Loucy (cell line): ENCODE measurements at regions not wholly inside any gene's neighbourhood (a gene's known extent, or its start where the extent isn't known, plus 50 kb on each side); places are given as distances from the start of the nearest gene placed in this dataset.

Source experiments
- H2AFZ ChIP-seq: fragments of 200-600 bp; sonication (generic); 2 replicates; pipeline ENCODE4 v1.6.0; 2016; ENCODE audit warnings: antibody characterized with exemption, mild to moderate bottlenecking, low read length, moderate library complexity
- H3F3A ChIP-seq: fragments of 200-600 bp; 2 replicates; pipeline ENCODE4 v1.6.0; 2016; ENCODE audit warnings: antibody characterized with exemption, low read depth, mild to moderate bottlenecking
- H3K27me3 ChIP-seq: fragments of 200-600 bp; sonication (generic); 2 replicates; pipeline ENCODE4 v1.6.1; 2014; ENCODE audit warnings: low read length, mild to moderate bottlenecking; ENCODE audit not compliant: insufficient read depth, poor library complexity, severe bottlenecking
- H3K36me3 ChIP-seq: fragments of 200-600 bp; sonication (generic); 2 replicates; pipeline ENCODE4 v1.6.1; 2016; ENCODE audit warnings: low read length; ENCODE audit not compliant: insufficient read depth
- H3K4me1 ChIP-seq: fragments of 200-600 bp; sonication (generic); 2 replicates; pipeline ENCODE4 v1.5.1; 2014; ENCODE audit warnings: low read length, mild to moderate bottlenecking; ENCODE audit not compliant: insufficient read depth, poor library complexity, severe bottlenecking
- H3K4me2 ChIP-seq: fragments of 200-600 bp; sonication (generic); 2 replicates; pipeline ENCODE4 v1.6.0; 2014; ENCODE audit warnings: antibody characterized with exemption, low read length, low read depth, mild to moderate bottlenecking; ENCODE audit not compliant: poor library complexity, severe bottlenecking
- H3K4me3 ChIP-seq: fragments of 200-600 bp; sonication (generic); 2 replicates; pipeline ENCODE4 v1.5.1; 2014; ENCODE audit warnings: low read length, mild to moderate bottlenecking, mixed read lengths; ENCODE audit not compliant: poor library complexity, severe bottlenecking
- H3K79me2 ChIP-seq: fragments of 200-600 bp; sonication (generic); 2 replicates; pipeline ENCODE4 v1.6.1; 2014; ENCODE audit warnings: low read length; ENCODE audit not compliant: insufficient read depth
- H3K9ac ChIP-seq: fragments of 200-600 bp; sonication (generic); 2 replicates; pipeline ENCODE4 v1.6.0; 2014; ENCODE audit warnings: mild to moderate bottlenecking, low read depth, low read length, moderate library complexity; ENCODE audit not compliant: poor library complexity, severe bottlenecking
- H3K9me2 ChIP-seq: fragments of 200-600 bp; sonication (generic); replicated peaks from 2 replicates; pipeline ENCODE4 v1.6.1; 2016; ENCODE audit warnings: low read depth, low read length, mixed read lengths
- H3K9me3 ChIP-seq: fragments of 200-600 bp; sonication (generic); 2 replicates; pipeline ENCODE4 v1.6.1; 2014; ENCODE audit warnings: mild to moderate bottlenecking, antibody characterized with exemption, low read length, low read depth; ENCODE audit not compliant: insufficient read depth
- H4K20me1 ChIP-seq: fragments of 200-600 bp; sonication (generic); 2 replicates; pipeline ENCODE4 v1.6.0; 2014; ENCODE audit warnings: antibody characterized with exemption, low read length, mild to moderate bottlenecking; ENCODE audit not compliant: insufficient read depth, poor library complexity, severe bottlenecking
- CTCF ChIP-seq: fragments of 200-600 bp; sonication (generic); conservative IDR thresholded peaks from 2 replicates; pipeline ENCODE4 v1.5.1; 2014; ENCODE audit warnings: mild to moderate bottlenecking, antibody characterized with exemption, low read length
- EZH2phosphoT487 ChIP-seq: fragments of 200-600 bp; IDR thresholded peaks from 2 replicates; pipeline ENCODE4 v1.6.1; 2018; ENCODE audit warnings: antibody characterized with exemption, mild to moderate bottlenecking, moderate library complexity, borderline replicate concordance

DNA sequence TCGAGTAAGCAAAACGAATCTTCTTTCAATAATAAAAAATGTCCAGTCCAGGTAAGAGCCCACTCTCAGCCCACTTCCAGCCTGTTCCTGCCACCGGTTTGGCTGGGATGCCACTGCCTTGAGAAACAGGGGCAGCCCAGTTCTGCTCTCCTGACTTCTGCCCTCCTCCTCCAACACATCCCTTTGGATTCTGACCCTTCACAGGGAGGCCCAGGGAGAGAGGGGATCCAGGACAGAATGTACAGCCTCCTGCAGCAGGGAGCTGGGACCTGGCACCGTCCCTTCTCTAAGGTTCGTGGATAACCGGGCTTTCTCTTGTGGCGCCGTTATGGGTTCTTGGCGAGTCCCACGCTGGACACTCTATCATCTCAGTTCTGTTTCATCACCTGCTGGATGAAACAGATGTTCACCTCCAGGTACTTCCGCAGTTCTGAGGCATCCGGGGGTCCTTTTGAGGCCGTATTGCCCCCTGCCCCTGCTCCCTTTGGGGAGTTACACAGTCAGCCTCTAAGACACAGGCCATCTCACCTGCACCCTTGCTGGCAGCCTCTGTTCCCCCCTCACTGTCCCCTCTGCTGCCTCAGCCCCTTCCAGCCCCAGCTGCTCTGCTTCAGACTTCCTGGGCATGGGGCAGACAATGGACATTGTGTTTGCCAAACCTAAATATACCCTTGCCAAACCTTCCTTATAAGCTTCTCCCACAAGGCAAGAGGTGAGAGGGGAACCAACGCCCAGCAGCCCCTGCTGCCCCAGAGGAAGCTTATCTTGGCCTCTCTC, 203.8 kb upstream of the ZMIZ1 start:
- Histone ChIP-seq H3K9me3 (no peaks in the 10 kb centered on the region), H3K27me3 (no peaks in the 10 kb centered on the region), H3K4me3 (no peak overlapping the region), H2AFZ (no peak overlapping the region), H3K4me1 (peaks cover 3% of the 10 kb centered on the region), H3K79me2 (no peaks in the 10 kb centered on the region), H4K20me1 (no peaks in the 10 kb centered on the region), H3K4me2 (no peak overlapping the region), H3K9ac (no peak overlapping the region), H3F3A (no peaks in the 10 kb centered on the region), H3K9me2 (no peaks in the 10 kb centered on the region), H3K36me3 (no peaks in the 10 kb centered on the region)
- TF ChIP-seq EZH2phosphoT487 = no peak
- TF ChIP-seq CTCF = no peak

- Histone ChIP-seq H3K4me2 (no peak overlapping the region), H3K9me2 (no peaks in the 10 kb centered on the region), H3K9ac (no peak overlapping the region), H3F3A (no peaks in the 10 kb centered on the region), H4K20me1 (no peaks in the 10 kb centered on the region), H3K36me3 (no peaks in the 10 kb centered on the region), H3K4me3 (no peak overlapping the region), H3K79me2 (no peaks in the 10 kb centered on the region), H3K27me3 (no peaks in the 10 kb centered on the region), H3K9me3 (no peaks in the 10 kb centered on the region), H2AFZ (no peak overlapping the region), H3K4me1 (no peaks in the 10 kb centered on the region)
- no peak for TF ChIP-seq CTCF
- TF ChIP-seq EZH2phosphoT487 = no peak
These were observed 203.3 kb upstream of the ZMIZ1 start for GRCh38 chr10:78865538-78865875.

DNA sequence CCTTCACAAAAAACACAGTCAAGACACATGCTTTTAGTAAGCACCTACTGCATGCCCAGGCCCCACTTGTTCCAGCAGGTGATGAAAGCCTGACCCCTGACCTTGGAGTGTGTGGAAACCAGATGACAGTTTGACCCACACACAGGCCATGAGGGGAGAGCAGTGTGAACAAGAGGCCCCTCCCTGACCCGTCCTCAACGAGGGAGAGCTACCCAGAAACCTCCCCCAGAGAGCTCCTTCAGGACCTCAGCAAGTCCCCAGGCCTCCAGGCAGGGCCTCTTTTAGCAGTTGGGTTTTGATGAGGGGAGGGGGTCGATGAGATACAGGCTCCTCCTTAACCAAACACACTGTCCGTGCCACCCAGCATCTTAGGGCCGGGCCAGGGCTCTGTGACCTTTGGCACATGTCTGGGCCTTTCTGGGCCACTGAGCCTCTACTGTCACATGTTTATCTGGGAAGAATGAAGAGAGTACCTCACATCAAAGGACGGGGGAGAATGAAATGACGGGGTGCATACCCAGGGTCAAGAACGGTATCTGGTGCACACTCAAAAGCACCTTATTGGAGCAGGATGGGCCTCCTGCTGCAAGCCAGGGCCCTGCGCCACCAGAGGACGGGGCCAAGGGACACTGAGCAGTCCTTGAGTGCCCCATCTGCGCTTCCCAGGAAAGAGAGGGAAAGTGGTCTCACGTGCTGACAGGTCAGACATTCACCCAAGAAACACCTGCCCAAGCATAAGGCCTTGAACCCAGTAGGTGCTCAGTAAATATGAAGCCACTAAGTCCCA, 202.6 kb upstream of the ZMIZ1 start:
- Histone ChIP-seq H3K4me2 (no peak overlapping the region), H4K20me1 (no peaks in the 10 kb centered on the region), H3K4me1 (no peaks in the 10 kb centered on the region), H3K4me3 (no peak overlapping the region), H3K36me3 (no peaks in the 10 kb centered on the region), H3K9me3 (no peaks in the 10 kb centered on the region), H3F3A (no peaks in the 10 kb centered on the region), H3K79me2 (no peaks in the 10 kb centered on the region), H2AFZ (no peak overlapping the region), H3K27me3 (no peaks in the 10 kb centered on the region), H3K9me2 (no peaks in the 10 kb centered on the region), H3K9ac (no peak overlapping the region)
- TF ChIP-seq CTCF = no peak
- no peak for TF ChIP-seq EZH2phosphoT487
